NT2/D1 (cell line): ENCODE measurements at regions not wholly inside any gene's neighbourhood (a gene's known extent, or its start where the extent isn't known, plus 50 kb on each side); places are given as distances from the start of the nearest gene placed in this dataset.
"Not testable (repeated sequence)": the region's sequence is repeated elsewhere in the genome, so short reads cannot be mapped to it uniquely, and the experiment has no call there.

ENCODE experiments used
- DNase-seq: peaks from one replicate; pipeline ENCODE4 v3.0.0-alpha.2; 2011; ENCODE audit warnings: low read depth, low spot score
- H3K27me3 ChIP-seq: 2 replicates; pipeline ENCODE4 v1.6.0; 2011; ENCODE audit warnings: mild to moderate bottlenecking; ENCODE audit not compliant: insufficient read length, insufficient read depth
- H3K36me3 ChIP-seq: 2 replicates; pipeline ENCODE4 v1.6.1; 2011; ENCODE audit warnings: mild to moderate bottlenecking, low read length, mixed read lengths; ENCODE audit not compliant: insufficient read depth, insufficient read length
- H3K4me1 ChIP-seq: 2 replicates; pipeline ENCODE4 v1.5.1; 2011; ENCODE audit not compliant: insufficient read depth, insufficient read length
- H3K4me3 ChIP-seq: 2 replicates; pipeline ENCODE4 v1.5.1; 2011; ENCODE audit warnings: low read depth; ENCODE audit not compliant: insufficient read length
- H3K9ac ChIP-seq: 2 replicates; pipeline ENCODE4 v1.6.0; 2011; ENCODE audit warnings: low read depth; ENCODE audit not compliant: insufficient read length
- H3K9me3 ChIP-seq: 2 replicates; pipeline ENCODE4 v1.5.1; 2011; ENCODE audit warnings: mild to moderate bottlenecking, low read length; ENCODE audit not compliant: insufficient read depth
- SUZ12 ChIP-seq: IDR thresholded peaks from 2 replicates; pipeline ENCODE4 v1.6.1; 2011; ENCODE audit not compliant: insufficient read length, insufficient read depth; ENCODE audit errors: extremely low read depth
- YY1 ChIP-seq: IDR thresholded peaks from 2 replicates; pipeline ENCODE4 v1.6.1; 2011; ENCODE audit not compliant: insufficient read length, insufficient read depth
- ZNF274 ChIP-seq: IDR thresholded peaks from 2 replicates; pipeline ENCODE4 v1.6.1; 2011; ENCODE audit warnings: mild to moderate bottlenecking, low read depth, low read length

DNA sequence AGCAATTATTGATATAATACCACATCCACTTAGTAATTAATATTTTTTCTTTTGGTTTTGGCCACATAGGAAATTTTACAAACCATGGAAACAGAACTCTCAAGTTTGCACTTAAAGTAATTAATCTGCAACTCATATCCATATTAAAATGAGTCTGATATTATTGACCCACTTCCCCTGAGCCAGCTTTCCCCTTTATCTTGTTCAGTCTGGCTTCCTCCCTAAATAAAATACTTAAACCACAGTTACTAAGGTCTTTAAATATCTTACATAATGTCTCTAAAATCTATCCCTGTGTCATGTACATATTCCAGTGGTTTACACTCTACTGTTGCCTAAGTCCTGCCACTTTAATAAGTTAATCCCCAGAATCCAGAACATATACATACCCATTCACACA is 564.9 kb upstream of the FSHR start:
- H3K4me1 ChIP-seq, result no peaks in the 10 kb centered on the region
- no peak overlapping the region for H3K4me3 ChIP-seq
- TF ChIP-seq SUZ12, result no peak
- no peak for TF ChIP-seq ZNF274
- no peak for TF ChIP-seq YY1
- no peak for DNase-seq
- H3K9ac ChIP-seq, result no peak overlapping the region
- H3K9me3 ChIP-seq, result no peaks in the 10 kb centered on the region
- H3K27me3 ChIP-seq, result no peaks in the 10 kb centered on the region
- no peaks in the 10 kb centered on the region for H3K36me3 ChIP-seq

DNA sequence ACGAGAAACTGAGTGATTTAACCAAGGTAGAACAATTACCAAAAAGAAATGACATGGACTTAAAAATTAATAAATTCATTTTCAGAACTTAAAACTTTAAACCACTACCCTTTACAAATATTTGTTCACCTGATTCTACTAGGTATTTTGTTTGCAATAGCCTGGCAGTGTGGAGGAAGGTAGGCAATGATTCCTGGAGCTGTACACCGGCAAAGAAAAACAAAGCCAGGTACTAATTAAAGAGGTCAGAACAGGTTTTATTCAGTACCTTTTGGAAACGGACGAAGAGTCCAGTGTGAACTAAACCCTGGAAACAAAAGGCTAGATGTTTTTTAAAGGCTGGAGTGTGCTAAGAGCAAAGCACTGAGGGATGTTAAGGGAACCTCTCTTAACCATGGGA is 561.3 kb upstream of the FSHR start:
- Histone ChIP-seq H3K36me3 (no peaks in the 10 kb centered on the region), H3K4me1 (no peaks in the 10 kb centered on the region), H3K9me3 (no peaks in the 10 kb centered on the region), H3K4me3 (no peak overlapping the region), H3K9ac (no peak overlapping the region), H3K27me3 (no peaks in the 10 kb centered on the region)
- no peak for TF ChIP-seq SUZ12
- no peak for TF ChIP-seq YY1
- TF ChIP-seq ZNF274, result no peak
- DNase-seq, result no peak

DNA sequence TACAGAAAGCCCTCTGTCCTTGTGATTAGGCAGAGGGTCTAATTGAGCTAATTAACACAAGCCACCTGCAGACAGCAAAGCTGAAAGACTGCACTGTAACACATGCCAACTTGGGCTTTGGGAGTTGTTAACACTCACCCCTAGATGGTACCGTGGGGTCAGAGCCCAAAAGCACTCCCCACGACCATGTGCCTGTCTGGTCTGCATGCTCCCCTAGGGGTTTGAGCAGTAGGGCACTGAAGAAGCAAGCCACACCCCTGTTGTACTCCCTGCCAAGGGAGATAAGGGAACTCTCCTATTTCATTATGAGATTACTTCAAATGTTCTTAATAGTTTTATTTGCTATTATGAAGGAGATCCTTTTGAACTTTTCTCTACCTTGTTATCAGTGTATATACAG is 560.1 kb upstream of the FSHR start:
- H3K9ac ChIP-seq, result no peak overlapping the region
- H3K36me3 ChIP-seq, result no peaks in the 10 kb centered on the region
- no peaks in the 10 kb centered on the region for H3K27me3 ChIP-seq
- no peak overlapping the region for H3K4me3 ChIP-seq
- DNase-seq, result no peak
- TF ChIP-seq SUZ12 (no peak), YY1 (no peak)
- H3K9me3 ChIP-seq, result no peaks in the 10 kb centered on the region
- H3K4me1 ChIP-seq, result no peaks in the 10 kb centered on the region

DNA sequence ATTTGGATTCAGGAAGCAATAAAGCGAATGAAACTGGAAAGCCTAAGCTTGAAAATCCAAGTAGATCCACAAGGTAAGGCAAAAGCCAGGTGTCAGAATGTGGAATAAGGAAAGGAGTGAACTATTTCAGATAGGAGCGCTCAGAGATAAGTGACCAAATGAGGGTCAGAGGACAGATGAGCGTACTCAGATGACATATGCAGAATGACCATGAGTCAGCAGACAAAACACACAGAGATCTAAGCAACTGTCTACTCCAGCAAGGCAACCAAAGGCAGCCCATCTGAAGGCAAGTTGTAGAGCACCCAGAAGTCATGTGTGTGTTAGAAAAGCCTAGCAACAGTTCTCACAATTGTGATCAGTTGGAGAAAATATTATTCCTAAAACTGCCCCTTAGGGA is 548.4 kb upstream of the FSHR start:
- no peaks in the 10 kb centered on the region for H3K4me1 ChIP-seq
- H3K36me3 ChIP-seq, result no peaks in the 10 kb centered on the region
- no peaks in the 10 kb centered on the region for H3K27me3 ChIP-seq
- no peak overlapping the region for H3K9ac ChIP-seq
- H3K9me3 ChIP-seq, result no peaks in the 10 kb centered on the region
- H3K4me3 ChIP-seq, result no peak overlapping the region
- DNase-seq, result no peak
- no peak for TF ChIP-seq YY1
- no peak for TF ChIP-seq ZNF274
- TF ChIP-seq SUZ12, result no peak

GRCh38 chr2:49693961-49694360 is 539.6 kb upstream of the FSHR start:
- H3K4me3 ChIP-seq, result no peak overlapping the region
- no peaks in the 10 kb centered on the region for H3K27me3 ChIP-seq
- H3K36me3 ChIP-seq, result no peaks in the 10 kb centered on the region
- H3K4me1 ChIP-seq, result no peaks in the 10 kb centered on the region
- H3K9ac ChIP-seq, result no peak overlapping the region
- no peak for DNase-seq
- TF ChIP-seq YY1, result no peak
- no peak for TF ChIP-seq ZNF274
- H3K9me3 ChIP-seq, result no peaks in the 10 kb centered on the region

DNA sequence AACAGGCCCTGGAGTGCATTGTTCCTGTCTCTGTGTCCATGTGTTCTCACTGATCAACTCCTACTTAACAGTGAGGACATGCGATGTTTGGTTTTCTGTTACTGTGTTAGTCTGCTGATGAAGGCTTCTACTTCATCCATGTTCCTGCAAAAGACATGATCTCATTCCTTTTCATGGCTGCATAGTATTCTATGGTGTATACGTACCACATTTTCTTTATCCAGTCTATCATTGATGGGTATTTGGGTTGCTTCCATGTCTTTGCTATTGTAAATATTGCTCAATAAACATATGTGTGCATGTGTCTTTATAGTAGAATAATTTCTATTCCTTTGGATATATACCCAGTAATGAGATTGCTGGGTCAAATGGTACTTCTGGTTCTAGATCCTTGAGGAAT is 537.7 kb upstream of the FSHR start:
- H3K27me3 ChIP-seq, H3K4me1 ChIP-seq, H3K4me3 ChIP-seq, H3K9me3 ChIP-seq, H3K9ac ChIP-seq, DNase-seq, H3K36me3 ChIP-seq: not testable (repeated sequence)

DNA sequence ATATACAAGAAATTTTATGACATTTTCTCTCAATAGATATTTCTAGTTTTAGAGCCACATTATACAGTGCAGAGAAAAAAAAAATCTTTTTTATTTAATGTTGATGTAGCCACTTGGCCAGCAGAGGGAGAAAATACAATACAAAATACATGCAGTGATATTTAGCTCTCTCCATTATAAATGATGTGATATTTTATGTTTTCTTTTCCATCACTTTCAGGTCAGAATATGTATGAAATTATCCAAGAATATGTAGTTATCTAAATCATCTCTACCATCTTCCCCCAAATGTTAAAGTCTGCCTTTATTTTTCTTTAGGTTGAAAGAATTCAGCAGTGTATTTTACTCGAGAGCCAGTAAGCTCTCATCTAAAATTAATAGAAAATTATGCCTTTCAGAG is 533.6 kb upstream of the FSHR start:
- H3K27me3 ChIP-seq, result no peaks in the 10 kb centered on the region
- no peaks in the 10 kb centered on the region for H3K4me1 ChIP-seq
- H3K36me3 ChIP-seq, result no peaks in the 10 kb centered on the region
- no peak overlapping the region for H3K9ac ChIP-seq
- DNase-seq, result no peak
- no peak overlapping the region for H3K4me3 ChIP-seq
- TF ChIP-seq SUZ12 (no peak), YY1 (no peak), ZNF274 (no peak)
- H3K9me3 ChIP-seq, result no peaks in the 10 kb centered on the region

DNA sequence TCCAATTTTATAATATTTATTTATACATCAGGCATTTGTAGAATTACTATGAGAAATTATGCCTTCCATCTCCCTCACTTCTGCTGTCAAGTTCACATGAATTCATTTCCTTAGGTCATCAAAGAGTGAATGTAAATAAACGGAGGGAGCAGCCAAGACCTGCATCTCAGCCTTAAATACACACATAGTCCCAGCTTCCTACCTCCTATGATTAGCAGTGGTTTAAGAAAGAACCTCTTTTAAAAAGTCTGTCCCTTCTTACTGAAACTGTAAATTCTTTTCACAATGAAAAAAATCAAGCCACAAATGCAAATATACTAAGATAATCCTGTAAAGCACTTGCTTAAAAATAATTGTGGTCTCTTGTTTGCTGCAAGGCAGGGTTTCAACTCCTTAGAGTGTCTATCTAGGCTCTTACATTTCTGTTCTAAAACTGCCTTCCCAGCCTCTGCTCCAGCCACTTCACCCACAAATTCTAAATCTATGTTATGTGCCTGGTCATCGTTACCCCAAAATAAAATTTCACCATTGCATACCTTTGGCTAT is 532.7 kb upstream of the FSHR start:
- no peaks in the 10 kb centered on the region for H3K9me3 ChIP-seq
- no peak overlapping the region for H3K4me3 ChIP-seq
- no peak for DNase-seq
- no peak for TF ChIP-seq ZNF274
- no peak for TF ChIP-seq SUZ12
- no peak for TF ChIP-seq YY1
- H3K36me3 ChIP-seq, result no peaks in the 10 kb centered on the region
- H3K9ac ChIP-seq, result no peak overlapping the region
- H3K27me3 ChIP-seq, result no peaks in the 10 kb centered on the region
- no peaks in the 10 kb centered on the region for H3K4me1 ChIP-seq
